ENCODE measurements at regions not wholly inside any gene's neighbourhood (a gene's known extent, or its start where the extent isn't known, plus 50 kb on each side); places are given as distances from the start of the nearest gene placed in this dataset.

- Mint-ChIP-seq H3K27ac (no peak overlapping the region), H3K4me1 (peaks cover 1% of the 10 kb centered on the region), H3K27me3 (ENCODE audit: low read depth, poor library complexity) (peaks cover 7% of the 10 kb centered on the region), H3K4me3 (no peak overlapping the region), H3K9me3 (peaks cover 4% of the 10 kb centered on the region), H3K36me3 (ENCODE audit: low read depth) (no peaks in the 10 kb centered on the region)
- DNase-seq, result no peak
- no peak for TF ChIP-seq CTCF (IDR thresholded peaks at IDR 0.05)
Observed at GRCh38 chr12:69030321-69030720, 97.3 kb upstream of the CPM start.

GRCh38 chr12:69036533-69036932, 103.6 kb upstream of the CPM start:
- H3K36me3 Mint-ChIP-seq (ENCODE audit: low read depth), result no peaks in the 10 kb centered on the region
- no peaks in the 10 kb centered on the region for H3K4me1 Mint-ChIP-seq
- peaks cover 6% of the 10 kb centered on the region for H3K27me3 Mint-ChIP-seq (ENCODE audit: low read depth, poor library complexity)
- TF ChIP-seq CTCF (IDR thresholded peaks at IDR 0.05), result no peak
- H3K27ac Mint-ChIP-seq, result no peak overlapping the region
- H3K9me3 Mint-ChIP-seq, result no peaks in the 10 kb centered on the region
- DNase-seq, result no peak
- H3K4me3 Mint-ChIP-seq, result no peak overlapping the region

- no peak overlapping the region for H3K27ac Mint-ChIP-seq
- H3K4me3 Mint-ChIP-seq, result no peak overlapping the region
- no peaks in the 10 kb centered on the region for H3K9me3 Mint-ChIP-seq
- TF ChIP-seq CTCF (IDR thresholded peaks at IDR 0.05), result no peak
- DNase-seq, result no peak
- no peaks in the 10 kb centered on the region for H3K36me3 Mint-ChIP-seq (ENCODE audit: low read depth)
- no peaks in the 10 kb centered on the region for H3K4me1 Mint-ChIP-seq
- H3K27me3 Mint-ChIP-seq (ENCODE audit: low read depth, poor library complexity), result peaks cover 5% of the 10 kb centered on the region
Observed at GRCh38 chr12:69036999-69037398, 104.0 kb upstream of the CPM start.

GRCh38 chr12:69039911-69040310, 106.9 kb upstream of the CPM start:
- TF ChIP-seq CTCF (IDR thresholded peaks at IDR 0.05), result no peak
- H3K9me3 Mint-ChIP-seq, result no peaks in the 10 kb centered on the region
- H3K27ac Mint-ChIP-seq, result no peak overlapping the region
- no peaks in the 10 kb centered on the region for H3K36me3 Mint-ChIP-seq (ENCODE audit: low read depth)
- H3K4me1 Mint-ChIP-seq, result peaks cover 6% of the 10 kb centered on the region
- H3K4me3 Mint-ChIP-seq, result no peak overlapping the region
- no peak for DNase-seq
- H3K27me3 Mint-ChIP-seq (ENCODE audit: low read depth, poor library complexity), result peaks cover 3% of the 10 kb centered on the region

GRCh38 chr12:69042557-69042956, 109.6 kb upstream of the CPM start:
- no peaks in the 10 kb centered on the region for H3K36me3 Mint-ChIP-seq (ENCODE audit: low read depth)
- H3K4me3 Mint-ChIP-seq, result no peak overlapping the region
- TF ChIP-seq CTCF (IDR thresholded peaks at IDR 0.05), result no peak
- H3K27me3 Mint-ChIP-seq (ENCODE audit: low read depth, poor library complexity), result no peaks in the 10 kb centered on the region
- H3K27ac Mint-ChIP-seq, result peak overlapping the region; percentile 69
- peaks cover 6% of the 10 kb centered on the region for H3K4me1 Mint-ChIP-seq
- no peak for DNase-seq
- no peaks in the 10 kb centered on the region for H3K9me3 Mint-ChIP-seq

- no peak for DNase-seq
- TF ChIP-seq CTCF (IDR thresholded peaks at IDR 0.05), result no peak
- Mint-ChIP-seq H3K9me3 (no peaks in the 10 kb centered on the region), H3K4me1 (peaks cover 6% of the 10 kb centered on the region), H3K27me3 (ENCODE audit: low read depth, poor library complexity) (no peaks in the 10 kb centered on the region), H3K4me3 (no peak overlapping the region), H3K36me3 (ENCODE audit: low read depth) (no peaks in the 10 kb centered on the region), H3K27ac (peak overlapping the region; percentile 69)
Observed at GRCh38 chr12:69042970-69043369, 110.0 kb upstream of the CPM start.
